Medulla oblongata (tissue), 1 donor: ENCODE measurements at regions not wholly inside any gene's neighbourhood (a gene's known extent, or its start where the extent isn't known, plus 50 kb on each side); places are given as distances from the start of the nearest gene placed in this dataset.

Experiments used
- DNase-seq: peaks from one replicate; pipeline ENCODE4 v3.0.0-alpha.2; 2015; ENCODE audit errors: extremely low spot score

DNA sequence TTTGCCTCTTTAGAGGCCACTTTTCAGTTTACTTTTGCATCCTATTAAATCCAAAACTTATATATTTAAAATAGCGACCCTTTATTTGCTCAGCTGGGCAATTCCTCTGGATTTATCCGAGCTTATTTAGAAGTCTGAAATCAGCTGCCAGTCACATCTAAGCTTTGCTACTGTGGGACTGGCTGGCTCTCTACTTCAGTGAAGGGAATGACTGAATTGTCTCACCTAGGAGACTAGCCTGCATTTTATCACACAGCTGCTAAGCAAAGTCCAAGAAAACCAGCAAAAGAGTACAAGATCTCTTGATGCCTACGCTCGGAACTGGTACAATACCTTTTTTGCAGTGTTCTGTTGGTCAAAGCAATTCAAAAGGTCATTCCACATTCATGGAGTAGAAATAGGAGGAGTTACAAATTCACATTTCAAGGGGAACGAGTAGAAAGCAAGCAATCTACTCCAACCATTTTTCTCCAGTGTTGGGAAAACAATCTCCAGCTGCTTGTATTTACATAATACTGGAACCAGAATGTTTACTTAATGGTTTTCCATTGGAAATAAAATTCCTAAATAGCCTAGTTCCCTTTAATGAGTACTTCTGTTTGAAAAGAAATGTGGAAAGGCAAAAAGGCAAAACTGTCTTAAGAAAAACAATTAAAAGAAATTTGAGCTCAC lies 160.2 kb downstream of the MAGEB5 start:
- DNase-seq = no peak

DNA sequence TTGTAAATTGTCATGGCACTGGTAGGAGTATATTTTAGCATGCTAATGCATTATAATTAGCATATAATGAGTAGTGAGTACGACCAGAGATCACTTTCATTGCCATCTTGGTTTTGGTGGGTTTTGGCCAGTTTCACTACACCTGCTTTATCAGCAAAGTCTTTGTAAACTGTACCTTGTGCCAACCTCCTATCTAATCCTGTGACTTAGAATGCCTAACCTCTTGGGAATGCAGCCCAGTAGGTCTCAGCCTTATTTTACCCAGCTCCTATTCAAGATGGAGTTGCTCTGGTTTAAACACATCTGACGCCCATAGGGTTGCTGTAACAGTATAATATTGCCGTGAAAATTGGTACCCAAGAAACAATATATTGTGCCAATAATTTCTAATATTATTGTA lies 159.4 kb downstream of the MAGEB5 start:
- no peak for DNase-seq

DNA sequence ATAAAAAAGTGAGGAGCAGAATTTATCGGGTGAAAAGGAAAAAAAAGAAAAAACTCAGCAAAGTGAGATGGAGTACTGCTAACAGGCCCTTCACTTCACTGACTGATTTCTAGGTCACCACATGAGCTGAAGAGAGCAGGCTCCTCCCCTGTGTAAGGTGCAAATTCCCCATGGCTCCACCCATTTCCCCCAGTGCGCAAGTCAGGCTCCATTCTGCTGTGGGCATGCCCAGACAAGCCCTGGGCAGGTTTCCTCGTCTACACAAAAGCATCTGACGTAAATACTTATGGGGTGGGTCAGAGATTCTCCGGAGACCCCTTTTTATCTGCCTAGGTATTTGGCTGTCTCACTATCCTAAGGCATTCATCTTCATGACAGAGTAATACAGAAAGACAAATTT lies 157.9 kb downstream of the MAGEB5 start:
- no peak for DNase-seq

DNA sequence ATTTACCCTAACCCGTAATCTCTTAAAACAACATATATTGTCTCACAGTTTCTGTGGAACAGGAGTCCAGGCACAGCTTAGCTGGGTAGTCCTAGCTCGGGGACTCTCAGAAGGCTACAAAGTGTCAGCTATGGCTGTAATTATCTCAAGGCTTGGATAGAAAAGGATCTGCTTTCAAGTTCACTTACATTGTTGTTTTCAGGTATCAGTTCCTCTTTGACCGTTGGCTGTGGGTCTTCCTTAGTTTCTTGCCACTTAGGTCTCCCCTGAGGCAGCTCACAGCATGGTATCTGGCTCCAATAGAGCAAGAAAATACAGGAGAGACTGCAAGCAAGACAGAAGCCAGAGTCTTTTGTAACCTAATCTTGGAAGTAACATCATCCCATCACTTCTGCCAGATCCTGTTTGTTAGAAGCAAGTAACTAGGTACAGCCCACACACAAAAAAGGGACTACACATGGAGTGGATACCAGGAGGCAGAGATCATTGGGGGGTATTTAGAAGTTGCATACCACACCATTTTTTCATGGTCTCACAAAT lies 137.0 kb downstream of the MAGEB5 start:
- DNase-seq = no peak

DNA sequence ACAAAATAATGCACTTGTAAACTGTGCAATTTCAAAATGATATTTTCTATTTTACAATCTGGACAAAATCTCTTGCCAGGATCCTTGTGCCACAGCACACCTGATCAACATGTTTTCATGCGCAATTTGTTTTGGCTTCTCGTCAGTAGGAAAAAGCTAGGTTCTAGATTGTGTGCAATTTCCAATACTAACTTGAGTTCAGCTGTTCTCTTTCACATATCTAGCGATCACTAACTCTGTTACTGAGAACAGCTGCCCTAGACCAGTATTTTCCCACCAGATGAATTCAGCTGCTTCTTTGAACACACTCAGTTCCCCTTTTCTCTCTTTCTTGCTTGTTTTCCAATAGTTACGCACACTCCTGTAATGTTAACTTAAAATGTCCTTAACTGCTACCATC lies 131.2 kb downstream of the MAGEB5 start:
- DNase-seq = no peak

DNA sequence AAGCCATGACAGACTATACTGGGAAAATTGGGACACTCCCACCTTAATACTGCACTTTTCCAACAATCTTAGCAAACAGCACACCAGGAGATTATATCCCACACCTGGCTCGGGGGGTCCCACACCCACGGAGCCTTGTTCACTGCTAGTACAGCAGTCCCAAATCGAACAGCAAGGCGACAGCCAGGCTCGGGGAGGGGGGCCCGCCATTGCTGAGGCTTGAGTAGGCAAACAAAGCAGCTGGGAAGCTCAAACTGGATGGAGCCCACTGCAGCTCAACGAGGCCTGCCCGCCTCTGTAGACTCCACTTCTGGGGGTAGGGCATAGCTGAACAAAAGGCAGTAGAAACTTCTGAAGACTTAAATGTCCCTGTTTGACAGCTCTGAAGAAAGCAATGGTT lies 118.3 kb downstream of the MAGEB5 start:
- DNase-seq = no peak

DNA sequence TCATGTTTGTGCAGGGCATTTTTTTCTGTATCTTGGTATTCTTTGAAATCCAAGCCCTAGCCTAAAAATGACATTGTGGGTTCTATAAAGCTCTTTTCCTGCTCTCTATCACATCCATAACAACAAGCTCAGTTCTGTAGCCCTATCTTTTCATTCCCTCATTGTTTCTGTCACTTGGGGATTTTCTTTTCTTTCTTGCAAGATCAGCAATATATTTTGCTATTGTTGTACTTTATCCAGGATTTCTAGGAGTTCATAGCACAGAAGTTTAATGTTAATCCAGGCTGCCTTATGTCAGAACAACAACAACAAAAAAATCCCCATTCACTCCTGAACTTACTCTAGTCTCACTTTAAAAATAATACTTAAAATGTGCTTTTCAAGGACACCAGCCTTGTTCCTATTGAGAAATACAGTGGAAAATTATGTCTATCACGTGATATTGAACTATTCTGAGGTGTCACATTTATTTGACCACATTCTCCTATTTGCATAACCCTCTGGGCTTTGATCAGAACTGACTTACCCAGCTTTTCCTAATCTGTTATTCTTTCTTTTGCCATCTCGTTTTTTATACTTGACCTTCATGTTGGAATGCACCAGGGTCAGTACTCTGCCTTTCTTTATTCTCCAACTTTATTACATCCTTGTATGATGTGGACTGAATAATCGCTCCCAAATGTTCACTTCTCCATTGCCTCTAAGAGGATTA lies 112.8 kb downstream of the MAGEB5 start:
- no peak for DNase-seq

DNA sequence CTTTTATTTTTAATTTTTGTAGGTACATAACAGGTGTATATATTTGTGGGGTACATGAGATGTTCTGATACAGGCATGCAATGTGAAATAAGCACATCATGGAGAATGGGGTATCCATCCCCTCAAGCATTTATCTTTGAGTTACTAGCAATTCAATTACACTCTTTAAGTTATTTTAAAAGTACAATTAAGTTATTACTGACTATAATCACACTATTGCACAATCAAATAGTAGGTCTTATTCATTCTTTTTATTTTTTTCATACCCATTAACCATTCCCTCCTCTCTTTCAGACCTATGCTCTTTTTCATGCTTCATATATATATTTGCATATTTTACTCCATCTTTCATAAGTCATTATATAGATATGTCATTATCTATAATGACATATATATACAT lies 93.3 kb downstream of the MAGEB5 start:
- DNase-seq = no peak

DNA sequence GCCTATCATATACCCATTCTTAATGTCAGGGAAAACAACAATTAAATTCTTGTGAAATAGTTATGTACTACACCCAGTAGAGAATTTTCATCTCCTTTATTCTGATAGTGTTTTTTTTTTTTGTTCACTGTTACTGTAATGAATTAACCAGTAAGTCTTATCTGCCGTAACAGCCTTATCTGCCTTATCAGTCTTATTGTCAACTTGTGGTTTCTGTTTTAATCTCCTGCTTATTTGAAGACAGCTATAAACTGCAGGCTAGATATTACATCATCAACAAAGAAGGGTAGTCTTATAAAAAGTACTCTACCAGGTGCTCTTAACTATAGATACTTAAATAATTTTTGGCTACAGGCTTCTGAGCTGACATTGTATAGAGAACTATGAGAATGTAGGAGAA lies 79.5 kb downstream of the MAGEB5 start:
- DNase-seq = no peak

DNA sequence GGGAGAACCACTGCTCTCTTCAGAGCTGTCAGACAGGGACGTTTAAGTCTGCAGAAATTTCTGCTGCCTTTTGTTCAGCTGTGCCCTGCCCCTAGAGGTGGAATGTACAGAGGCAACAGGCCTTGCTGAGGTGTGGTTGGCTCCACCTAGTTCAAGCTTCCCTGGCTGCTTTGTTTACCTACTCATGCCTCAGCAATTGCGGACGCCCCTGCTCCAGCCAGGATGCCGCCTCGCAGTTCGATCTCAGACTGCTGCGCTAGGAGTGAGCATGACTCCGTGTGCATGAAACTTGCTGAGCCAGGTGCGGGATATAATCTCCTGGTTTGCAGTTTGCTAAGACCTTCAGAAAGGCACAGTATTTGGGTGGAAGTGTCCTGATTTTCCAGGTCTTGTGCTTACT lies 70.9 kb downstream of the MAGEB5 start:
- no peak for DNase-seq
